Mucosa of descending colon (tissue), 3 donors: ENCODE measurements at regions not wholly inside any gene's neighbourhood (a gene's known extent, or its start where the extent isn't known, plus 50 kb on each side); places are given as distances from the start of the nearest gene placed in this dataset.

Experiments used
- ATAC-seq: fragments of 200-7000 bp; cut with Tn5 transposase; one replicate; pipeline ENCODE4 v1.9.1; 2020; ENCODE audit warnings: mild to moderate bottlenecking, moderate library complexity
- DNase-seq, 3 donors: peaks; one replicate each; pipeline ENCODE4 v3.0.0-alpha.2; 2020
- H3K36me3 ChIP-seq: fragments of 200-600 bp; one replicate; pipeline ENCODE4 v1.8.0; 2021; ENCODE audit warnings: low read depth, mild to moderate bottlenecking
- H3K4me1 ChIP-seq: fragments of 200-600 bp; one replicate; pipeline ENCODE4 v1.8.0; 2021; ENCODE audit warnings: low read depth, mild to moderate bottlenecking
- H3K4me3 ChIP-seq: fragments of 200-600 bp; one replicate; pipeline ENCODE4 v1.8.0; 2021; ENCODE audit warnings: mild to moderate bottlenecking
- H3K9me3 ChIP-seq: fragments of 200-600 bp; one replicate; pipeline ENCODE4 v1.8.0; 2021; ENCODE audit warnings: mild to moderate bottlenecking
- CTCF ChIP-seq: fragments of 200-600 bp; IDR thresholded peaks from one replicate; pipeline ENCODE4 v1.8.0; 2022; ENCODE audit warnings: antibody characterized with exemption, mild to moderate bottlenecking
- intact Hi-C, 2 donors: fragments of 100-400 bp; cut with DNase I in 1 of 2; cut with micrococcal nuclease in 1 of 2; formaldehyde crosslinking; loops; one replicate each; pipeline versions ENCODE4 v1.11.0 to v1.11.1; 2022; cut with DNase I, micrococcal nuclease
- donor health status: DM: no; HTN: no; CAD: no; lungs with moderate emphysema.
- donor health status: DM: no; HTN: no; CAD: no.
- donor health status: DM: no; HTN: yes; CAD: no.

DNA sequence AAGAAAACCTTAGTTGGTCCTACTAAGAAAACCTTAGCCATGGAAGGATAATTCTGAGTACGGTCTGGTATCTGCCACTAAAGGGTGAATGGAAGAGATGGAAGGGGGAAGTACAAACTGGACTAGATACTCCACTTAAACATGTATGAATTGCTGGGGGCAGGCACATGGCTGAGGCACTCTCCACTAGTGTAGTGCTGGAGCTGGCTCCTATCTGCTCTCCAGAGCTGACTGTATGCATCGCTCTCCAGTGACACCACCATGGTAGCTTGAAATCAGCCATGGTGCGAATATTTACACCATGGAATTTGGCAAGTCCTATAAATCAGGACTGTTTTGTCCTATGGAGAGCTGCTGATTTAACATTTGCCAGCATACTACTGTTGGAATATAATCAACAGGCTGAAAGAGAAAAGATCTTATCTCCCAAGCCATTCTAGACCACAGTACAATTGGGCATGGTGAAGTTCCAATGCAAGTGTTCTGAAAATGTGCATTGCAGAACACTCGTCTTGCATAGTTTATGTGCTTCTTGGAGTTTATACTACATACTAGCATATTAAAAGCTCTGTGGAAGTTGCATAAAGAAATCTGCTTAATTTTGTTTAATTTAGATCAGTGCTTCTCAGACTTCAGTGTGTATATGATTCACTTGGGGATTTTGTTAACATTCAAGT is 277.4 kb downstream of the TDRD15 start:
- ATAC-seq (no peak), DNase-seq (no peak)
- Histone ChIP-seq H3K9me3 (no peaks in the 10 kb centered on the region), H3K4me1 (no peaks in the 10 kb centered on the region), H3K4me3 (no peak overlapping the region), H3K36me3 (no peaks in the 10 kb centered on the region)
- no peak for TF ChIP-seq CTCF
- intact Hi-C loops: no loop called here

DNA sequence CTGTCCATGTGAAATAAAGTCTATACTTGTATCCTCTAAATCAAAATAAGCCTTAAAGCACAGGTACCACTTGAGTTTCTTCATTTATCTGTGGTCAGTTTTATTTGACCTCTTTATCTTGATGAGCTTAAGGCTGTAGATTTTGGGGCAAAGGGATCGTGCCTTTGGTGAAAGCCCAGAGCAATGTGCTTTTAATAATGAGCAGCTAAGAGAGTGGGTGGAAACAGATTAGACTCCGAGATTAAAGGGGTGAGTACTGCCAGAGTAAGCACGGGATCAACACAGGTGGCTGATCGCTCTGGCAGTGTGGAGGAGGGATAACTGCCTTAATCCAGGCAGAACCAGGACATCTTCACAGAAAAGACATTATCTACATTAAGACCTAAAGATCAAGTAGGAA is 280.4 kb downstream of the TDRD15 start:
- Histone ChIP-seq H3K4me1 (no peaks in the 10 kb centered on the region), H3K4me3 (no peak overlapping the region), H3K9me3 (no peaks in the 10 kb centered on the region), H3K36me3 (no peaks in the 10 kb centered on the region)
- intact Hi-C loops: no loop called here
- TF ChIP-seq CTCF: no peak
- no peak for DNase-seq
- ATAC-seq: no peak

GRCh38 chr2:21404827-21405625 is 281.3 kb downstream of the TDRD15 start:
- Histone ChIP-seq H3K36me3 (no peaks in the 10 kb centered on the region), H3K9me3 (no peaks in the 10 kb centered on the region), H3K4me1 (no peaks in the 10 kb centered on the region), H3K4me3 (no peak overlapping the region)
- ATAC-seq (no peak), DNase-seq (no peak)
- intact Hi-C loops: no loop called here
- TF ChIP-seq CTCF: no peak

GRCh38 chr2:21406386-21406785 is 282.6 kb downstream of the TDRD15 start:
- no peak overlapping the region for H3K4me3 ChIP-seq
- no peaks in the 10 kb centered on the region for H3K4me1 ChIP-seq
- ATAC-seq: no peak
- intact Hi-C loops: no loop called here
- no peaks in the 10 kb centered on the region for H3K9me3 ChIP-seq
- TF ChIP-seq CTCF: no peak
- DNase-seq: no peak
- H3K36me3 ChIP-seq: no peaks in the 10 kb centered on the region

- TF ChIP-seq CTCF: no peak
- no peak overlapping the region for H3K4me3 ChIP-seq
- DNase-seq: no peak
Observed at GRCh38 chr2:21406911-21407310, 283.1 kb downstream of the TDRD15 start.

More at GRCh38 chr2:21406911-21407310, 283.1 kb downstream of the TDRD15 start:
- intact Hi-C loops: no loop called here
- no peaks in the 10 kb centered on the region for H3K9me3 ChIP-seq
- no peak for ATAC-seq
- no peaks in the 10 kb centered on the region for H3K4me1 ChIP-seq
- H3K36me3 ChIP-seq: no peaks in the 10 kb centered on the region
